Kasumi-1 (cell line): ENCODE measurements at regions not wholly inside any gene's neighbourhood (a gene's known extent, or its start where the extent isn't known, plus 50 kb on each side); places are given as distances from the start of the nearest gene placed in this dataset.
"Not testable (repeated sequence)": the region's sequence is repeated elsewhere in the genome, so short reads cannot be mapped to it uniquely, and the experiment has no call there.

Experiments used
- DNase-seq, 2 experiments: peaks; one replicate each; lab custom pipeline; 2025; lab: John Stamatoyannopoulos, UW

DNA sequence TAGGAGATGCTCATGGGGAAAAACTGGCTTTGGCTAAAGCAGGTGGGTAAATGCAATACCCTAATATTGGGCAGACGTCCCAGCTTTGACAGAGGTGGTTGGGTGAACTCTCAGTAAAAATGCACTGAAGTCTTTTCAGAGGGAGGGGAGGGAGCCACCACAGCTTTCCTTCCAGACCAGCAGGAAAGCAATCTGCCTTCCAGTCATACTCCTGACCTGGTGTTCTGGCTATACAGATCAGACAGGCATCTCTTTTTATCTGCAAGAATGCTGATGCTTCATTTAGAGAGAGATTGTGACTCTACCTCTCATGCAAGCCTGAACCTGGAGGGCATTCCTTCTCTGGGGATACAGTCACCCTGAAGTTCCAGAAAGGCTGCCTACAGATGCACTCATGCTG lies 52.6 kb upstream of the ICA1 start:
- DNase-seq: no peak

GRCh38 chr7:8319115-8319514 lies 57.1 kb upstream of the ICA1 start:
- DNase-seq: no peak

DNA sequence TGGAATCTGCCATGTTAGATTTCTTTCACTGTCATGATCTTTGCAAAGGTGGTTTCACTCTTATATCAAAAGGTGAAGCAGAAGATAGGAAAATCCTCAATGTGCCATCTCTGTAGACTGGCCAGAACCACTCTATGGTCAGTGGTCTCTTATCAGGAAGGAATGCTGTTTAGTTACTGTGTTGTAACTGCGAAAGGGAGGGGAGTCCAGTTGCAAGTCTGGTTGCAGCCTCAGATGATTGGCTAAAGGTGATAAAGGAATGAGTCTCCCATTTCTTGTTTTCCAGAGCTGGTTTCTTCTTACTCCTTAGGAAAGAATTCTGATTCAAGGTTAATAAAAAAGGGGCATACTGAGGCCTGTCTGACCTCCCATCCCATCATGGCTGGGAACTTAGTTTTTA lies 58.2 kb upstream of the ICA1 start:
- no peak for DNase-seq

- DNase-seq: no peak
Measured at GRCh38 chr7:8321312-8321711, 59.3 kb upstream of the ICA1 start.

DNA sequence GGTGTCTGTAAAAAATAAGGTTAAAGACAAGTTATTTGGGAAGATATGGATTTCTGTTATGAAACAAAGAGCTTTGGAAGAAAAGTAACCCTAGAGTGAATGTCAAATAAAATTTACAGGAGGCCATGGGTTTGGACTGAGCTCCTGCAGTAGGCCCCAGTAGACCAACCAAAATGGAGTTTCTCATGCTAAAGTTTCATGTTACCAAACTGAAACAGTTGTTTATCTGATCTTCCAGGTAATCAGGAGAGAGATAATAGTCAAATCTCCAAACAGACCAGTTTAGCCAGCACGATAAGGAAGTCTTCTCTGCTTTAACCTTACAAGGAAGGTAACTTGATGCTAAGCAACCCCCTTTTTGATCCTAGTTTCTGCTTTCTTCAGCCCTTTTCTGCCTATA lies 60.7 kb upstream of the ICA1 start:
- DNase-seq: no peak

GRCh38 chr7:8325067-8325466 lies 63.1 kb upstream of the ICA1 start:
- no peak for DNase-seq

- DNase-seq: no peak
Measured at GRCh38 chr7:8327199-8327598, 65.2 kb upstream of the ICA1 start.

DNA sequence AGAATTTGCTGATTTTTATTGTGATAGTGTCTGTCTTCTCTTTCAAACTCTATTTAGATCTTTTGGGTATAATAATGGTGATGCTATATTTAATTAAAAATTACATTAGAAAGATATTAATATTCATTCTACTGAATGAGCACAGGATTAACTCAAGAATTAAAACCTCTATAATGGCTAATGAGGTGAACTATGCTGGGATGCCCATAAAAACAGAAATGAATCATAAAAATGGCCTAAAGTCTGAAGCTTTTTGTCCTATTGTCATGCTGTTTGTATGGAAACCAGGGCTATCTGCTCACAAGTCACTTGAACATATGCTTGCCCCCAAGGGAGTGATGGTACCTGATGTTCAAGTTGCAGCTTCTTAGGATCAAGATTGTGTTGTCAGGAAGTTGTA lies 76.2 kb upstream of the ICA1 start:
- no peak for DNase-seq

- DNase-seq: no peak
Measured at GRCh38 chr7:8343556-8343955, 81.6 kb upstream of the ICA1 start.

DNA sequence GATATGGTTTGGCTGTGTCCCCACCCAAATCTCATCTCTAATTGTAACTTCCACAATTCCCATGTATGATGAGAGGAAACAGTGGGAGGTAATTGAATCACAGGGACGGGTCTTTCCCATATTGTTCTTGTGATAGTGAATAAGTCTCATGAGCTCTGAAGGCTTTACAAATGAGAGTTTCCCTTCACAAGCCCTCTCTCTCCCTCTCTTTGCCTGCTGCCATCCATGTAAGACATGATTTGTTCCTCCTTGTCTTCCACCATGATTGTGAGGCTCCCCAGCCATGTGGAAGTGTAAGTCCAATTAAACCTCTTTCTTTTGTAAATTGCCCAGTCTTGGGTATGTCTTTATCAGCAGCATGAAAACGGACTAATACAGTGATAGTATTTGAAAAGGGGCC lies 85.4 kb upstream of the ICA1 start:
- not testable (repeated sequence) for DNase-seq

- not testable (repeated sequence) for DNase-seq
Measured at GRCh38 chr7:8351654-8352053, 81.8 kb upstream of the NXPH1 start.

DNA sequence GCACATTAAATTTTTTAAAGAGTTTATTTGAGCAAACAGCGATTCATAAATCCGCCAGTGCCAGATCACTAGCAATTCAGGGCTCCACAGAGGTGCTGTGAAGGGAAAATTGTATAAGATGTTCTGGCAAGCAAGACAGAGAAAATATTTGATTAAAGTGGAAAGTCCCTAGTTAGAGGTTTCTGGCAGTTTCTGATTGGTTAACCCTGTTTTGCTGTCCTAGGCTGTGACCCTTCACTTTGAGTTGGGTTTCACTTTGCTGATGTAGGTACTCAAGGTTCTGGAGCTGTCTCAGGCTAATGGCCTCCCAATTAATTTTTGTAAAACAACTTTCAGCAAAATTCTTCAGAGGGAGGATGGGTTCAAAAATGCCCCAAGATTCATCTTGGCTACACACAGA lies 79.4 kb upstream of the NXPH1 start:
- DNase-seq: no peak

GRCh38 chr7:8354503-8354902 lies 78.9 kb upstream of the NXPH1 start:
- no peak for DNase-seq

DNA sequence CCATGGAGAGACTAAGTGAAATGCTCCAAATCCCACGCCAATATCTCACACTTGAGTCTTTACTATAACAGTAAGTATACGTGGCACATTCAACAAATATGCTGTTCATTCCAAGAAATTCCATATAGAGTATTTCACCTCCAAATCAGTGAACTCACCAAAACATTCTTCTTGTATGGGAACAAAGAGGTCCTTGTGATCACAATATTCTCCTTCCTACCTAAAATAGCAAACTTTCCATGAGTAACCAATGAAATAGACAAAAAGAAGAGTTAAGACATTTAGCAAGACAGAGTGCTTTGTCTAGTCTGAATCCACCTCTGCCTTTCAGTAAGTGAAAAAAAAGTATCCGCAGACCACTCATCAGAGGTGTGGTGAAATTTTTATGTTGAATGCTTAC lies 77.3 kb upstream of the NXPH1 start:
- no peak for DNase-seq

DNA sequence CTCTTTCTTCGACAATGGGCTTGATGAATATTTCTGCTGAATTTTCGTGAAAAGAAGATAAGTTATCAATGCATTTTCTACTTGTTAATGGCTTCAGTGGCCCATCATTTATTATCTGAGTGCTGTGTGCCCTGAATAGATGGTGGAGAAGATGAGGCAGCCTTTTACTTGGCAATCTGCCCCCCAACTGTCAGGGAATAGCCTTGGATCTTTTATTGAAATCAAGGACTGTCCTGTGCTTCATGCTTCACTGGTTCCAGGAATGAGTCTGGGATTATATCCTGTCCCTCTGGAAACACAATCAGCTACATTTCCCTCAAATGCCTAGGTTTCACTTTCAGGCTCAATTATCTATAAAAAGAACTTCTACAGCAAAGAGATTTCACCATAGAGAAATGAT lies 75.9 kb upstream of the NXPH1 start:
- DNase-seq: no peak

DNA sequence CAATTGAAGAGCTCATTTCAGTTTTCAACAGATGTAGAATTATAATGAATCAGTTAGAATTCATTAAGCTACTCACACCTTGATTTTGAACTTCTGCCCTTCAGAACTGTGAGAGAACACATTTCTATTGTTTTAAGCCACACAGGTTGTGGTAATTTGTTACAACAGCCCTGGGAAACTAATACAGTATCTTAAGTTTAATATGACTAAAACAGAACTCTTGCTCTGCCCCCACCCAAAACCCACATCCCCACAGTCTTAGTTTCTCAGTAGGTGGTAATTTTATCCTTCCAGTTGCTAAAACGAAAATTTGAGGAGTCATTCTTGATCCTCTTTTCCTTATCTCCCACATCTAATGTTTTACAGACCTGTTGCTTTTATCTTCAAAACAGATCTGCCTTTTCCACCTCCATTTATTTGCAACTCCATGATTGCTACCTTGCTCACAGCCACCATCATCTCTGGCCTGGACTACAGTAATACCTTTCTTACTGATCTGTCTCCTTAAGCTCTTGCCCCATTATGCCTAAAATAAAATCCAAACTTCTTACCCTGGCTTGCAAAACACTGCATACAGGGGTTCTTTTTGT lies 72.8 kb upstream of the NXPH1 start:
- no peak for DNase-seq

DNA sequence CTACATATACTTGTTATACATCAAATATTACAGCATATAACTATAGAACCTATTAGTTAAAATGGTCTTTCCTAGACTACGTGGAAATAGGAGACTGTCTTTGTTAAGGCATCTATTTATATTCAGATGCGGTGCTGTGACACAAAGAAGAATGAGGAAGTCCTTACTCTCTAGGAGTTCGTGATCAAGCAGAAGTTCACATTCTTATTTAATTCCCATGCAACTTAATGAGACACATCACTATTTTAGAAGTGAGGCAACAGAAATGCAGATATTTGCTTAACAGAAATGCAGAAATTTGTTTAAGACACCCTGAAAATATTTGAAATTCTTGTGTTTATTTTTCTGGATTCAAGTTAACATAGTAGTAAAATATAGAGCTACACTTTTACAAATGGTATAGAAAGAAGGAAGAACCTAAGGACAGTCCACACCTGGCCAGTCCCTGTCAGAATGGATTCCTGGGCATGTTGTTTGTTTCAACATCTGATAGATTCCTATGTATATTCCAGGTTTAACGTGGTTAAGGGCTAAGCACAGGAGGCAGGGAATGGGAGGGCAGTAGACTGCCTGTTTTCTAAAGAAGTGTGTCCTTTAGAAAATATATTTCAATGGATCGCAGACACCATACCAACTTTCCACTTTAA lies 70.6 kb upstream of the NXPH1 start:
- peak; percentile 23 to 55 for DNase-seq

- DNase-seq: no peak
Measured at GRCh38 chr7:8363407-8364015, 69.9 kb upstream of the NXPH1 start.

DNA sequence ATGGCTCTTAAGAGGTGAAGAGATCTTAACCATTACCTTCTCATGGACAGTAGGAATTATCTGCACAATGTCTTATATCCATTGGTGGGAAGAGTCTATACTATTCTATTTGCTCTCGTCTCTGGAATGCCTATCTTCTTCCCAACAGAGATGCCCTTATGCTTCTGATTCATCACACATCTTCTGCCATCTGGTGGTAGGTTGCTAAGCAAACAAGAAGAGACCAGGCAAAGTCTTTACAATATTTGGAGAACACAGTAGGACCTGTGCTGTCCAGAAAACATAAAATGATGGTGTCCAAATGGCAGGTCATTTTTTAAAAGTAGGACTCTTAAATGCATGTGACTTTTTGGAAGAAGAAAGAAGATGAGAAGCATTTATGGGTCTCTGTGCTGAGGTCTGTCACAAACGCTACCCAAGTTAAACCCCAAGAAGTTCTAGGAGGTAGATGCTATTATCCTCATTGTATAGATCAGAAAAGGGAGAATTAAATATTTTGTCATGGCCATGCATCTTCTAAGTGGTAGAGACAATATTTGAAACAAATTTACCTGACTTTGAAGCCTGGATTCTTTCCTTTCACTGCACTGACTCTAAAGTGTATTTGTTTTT lies 67.8 kb upstream of the NXPH1 start:
- peak; percentile 20 to 36 for DNase-seq

DNA sequence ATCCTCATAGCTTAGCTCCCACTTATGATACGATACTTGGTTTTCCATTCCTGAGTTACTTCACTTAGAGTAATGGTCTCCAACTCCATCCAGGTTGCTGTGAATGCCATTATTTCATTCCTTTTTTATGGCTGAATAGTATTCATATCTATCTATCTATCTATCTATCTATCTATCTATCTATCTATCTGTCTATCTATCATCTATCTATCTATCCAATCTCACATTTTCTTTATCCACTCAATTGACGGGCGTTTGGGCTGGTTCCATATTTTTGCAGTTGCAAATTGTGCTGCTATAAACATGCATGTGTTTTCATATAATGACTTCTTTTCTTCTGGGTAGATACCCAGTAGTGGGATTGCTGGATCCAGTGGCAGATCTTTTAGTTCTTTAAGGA lies 65.4 kb upstream of the NXPH1 start:
- not testable (repeated sequence) for DNase-seq

GRCh38 chr7:8371742-8372141 lies 61.7 kb upstream of the NXPH1 start:
- DNase-seq: no peak

GRCh38 chr7:8373851-8374250 lies 59.6 kb upstream of the NXPH1 start:
- no peak for DNase-seq

DNA sequence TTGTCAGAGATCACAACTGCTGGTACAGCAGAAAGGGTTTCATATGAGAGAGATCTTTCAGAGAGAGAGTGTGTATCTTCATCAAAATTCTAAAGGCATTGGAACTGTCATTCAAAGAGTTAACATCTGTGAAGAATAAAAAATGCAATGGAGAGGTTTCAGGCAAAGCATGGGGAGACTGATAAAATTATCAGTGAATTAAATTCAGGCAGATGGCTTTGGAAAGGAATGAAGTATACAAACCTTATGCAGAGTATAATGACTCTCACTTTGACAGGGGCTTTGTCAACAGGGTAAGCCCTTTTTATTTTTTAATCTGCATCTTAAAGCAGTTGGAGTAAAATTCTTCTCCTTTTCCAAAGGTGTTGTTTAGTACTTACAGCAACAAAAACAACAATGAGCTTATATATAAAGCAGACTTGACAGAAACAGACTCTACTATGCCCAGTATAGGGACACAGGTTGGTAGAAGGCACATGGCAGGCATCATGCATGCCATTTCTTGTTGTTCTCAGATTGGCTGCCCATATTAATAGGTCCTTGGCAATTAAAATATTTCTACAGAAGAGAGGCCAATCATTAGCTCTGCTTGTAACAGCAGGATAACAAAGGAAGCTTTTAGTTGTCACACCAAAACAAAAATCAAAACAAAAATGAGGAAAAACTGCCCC lies 54.9 kb upstream of the NXPH1 start:
- DNase-seq: no peak
